ENCODE measurements at regions not wholly inside any gene's neighbourhood (a gene's known extent, or its start where the extent isn't known, plus 50 kb on each side); places are given as distances from the start of the nearest gene placed in this dataset.

GRCh38 chr1:182235952-182236650 is 155.5 kb downstream of the GLUL start:
- intact Hi-C loops (cut with micrococcal nuclease), result no loop called here
- Histone ChIP-seq H3K4me1 (peaks cover 29% of the 10 kb centered on the region), H3K27me3 (ENCODE audit: low read depth) (no peaks in the 10 kb centered on the region), H3K36me3 (no peaks in the 10 kb centered on the region), H3K27ac (replicated peaks) (peak overlapping the region; percentile 54), H3K4me3 (no peak overlapping the region), H3K9me3 (replicated peaks) (no peaks in the 10 kb centered on the region)
- peak; percentile 26 for DNase-seq
- no peak for TF ChIP-seq CTCF (IDR thresholded peaks at IDR 0.05; ENCODE audit: borderline replicate concordance)

- H3K9me3 ChIP-seq (replicated peaks), result no peaks in the 10 kb centered on the region
- peak overlapping the region; percentile 54 for H3K27ac ChIP-seq (replicated peaks)
- H3K36me3 ChIP-seq, result no peaks in the 10 kb centered on the region
- TF ChIP-seq CTCF (IDR thresholded peaks at IDR 0.05; ENCODE audit: borderline replicate concordance), result no peak
- DNase-seq, result no peak
- peaks cover 29% of the 10 kb centered on the region for H3K4me1 ChIP-seq
- no peaks in the 10 kb centered on the region for H3K27me3 ChIP-seq (ENCODE audit: low read depth)
- intact Hi-C loops (cut with micrococcal nuclease), result no loop called here
- H3K4me3 ChIP-seq, result no peak overlapping the region
Observed at GRCh38 chr1:182235604-182235951, 156.0 kb downstream of the GLUL start.

GRCh38 chr1:182229921-182230491 is 161.6 kb downstream of the GLUL start:
- Histone ChIP-seq H3K9me3 (replicated peaks) (no peaks in the 10 kb centered on the region), H3K27ac (replicated peaks) (no peak overlapping the region), H3K27me3 (ENCODE audit: low read depth) (no peaks in the 10 kb centered on the region), H3K4me1 (peaks cover 22% of the 10 kb centered on the region), H3K4me3 (no peak overlapping the region), H3K36me3 (no peaks in the 10 kb centered on the region)
- intact Hi-C loops (cut with micrococcal nuclease), result no loop called here
- no peak for TF ChIP-seq CTCF (IDR thresholded peaks at IDR 0.05; ENCODE audit: borderline replicate concordance)
- DNase-seq, result no peak

- Histone ChIP-seq H3K36me3 (no peaks in the 10 kb centered on the region), H3K4me3 (no peak overlapping the region), H3K27ac (replicated peaks) (no peak overlapping the region), H3K27me3 (ENCODE audit: low read depth) (no peaks in the 10 kb centered on the region), H3K9me3 (replicated peaks) (no peaks in the 10 kb centered on the region), H3K4me1 (peaks cover 22% of the 10 kb centered on the region)
- no peak for TF ChIP-seq CTCF (IDR thresholded peaks at IDR 0.05; ENCODE audit: borderline replicate concordance)
- intact Hi-C loops (cut with micrococcal nuclease), result no loop called here
- no peak for DNase-seq
Observed at GRCh38 chr1:182229451-182229850, 162.1 kb downstream of the GLUL start.

- no peak for DNase-seq
- H3K9me3 ChIP-seq (replicated peaks), result peaks cover 10% of the 10 kb centered on the region
- H3K4me3 ChIP-seq, result no peak overlapping the region
- H3K27ac ChIP-seq (replicated peaks), result no peak overlapping the region
- H3K36me3 ChIP-seq, result no peaks in the 10 kb centered on the region
- no peak for TF ChIP-seq CTCF (IDR thresholded peaks at IDR 0.05; ENCODE audit: borderline replicate concordance)
- no peaks in the 10 kb centered on the region for H3K27me3 ChIP-seq (ENCODE audit: low read depth)
- intact Hi-C loops (cut with micrococcal nuclease), result no loop called here
- H3K4me1 ChIP-seq, result peaks cover 22% of the 10 kb centered on the region
Observed at GRCh38 chr1:182227864-182228547, 163.6 kb downstream of the GLUL start.

All from left ventricle myocardium inferior (tissue), 1 donor.